Coronary artery (tissue), 2 donors: ENCODE measurements at regions not wholly inside any gene's neighbourhood (a gene's known extent, or its start where the extent isn't known, plus 50 kb on each side); places are given as distances from the start of the nearest gene placed in this dataset.
"Not testable (repeated sequence)": the region's sequence is repeated elsewhere in the genome, so short reads cannot be mapped to it uniquely, and the experiment has no call there.

Experiments used
- DNase-seq: peaks from one replicate; pipeline ENCODE4 v3.0.0-alpha.2; 2017; ENCODE audit warnings: low spot score
- H3K27ac ChIP-seq, 2 donors: fragments of 200-600 bp; sonication (generic); one replicate each; pipeline ENCODE4 v1.5.1; 2016 to 2019
- H3K4me3 ChIP-seq: fragments of 200-600 bp; sonication (generic); 2 replicates; pipeline ENCODE4 v1.5.1; 2016; ENCODE audit warnings: mild to moderate bottlenecking, moderate library complexity
- CTCF ChIP-seq: fragments of 200-600 bp; sonication (generic); IDR thresholded peaks from one replicate; pipeline ENCODE4 v1.5.1; 2019; ENCODE audit warnings: antibody characterized with exemption

- no peak for DNase-seq
- H3K4me3 ChIP-seq: no peak overlapping the region
- no peak overlapping the region for H3K27ac ChIP-seq
- no peak for TF ChIP-seq CTCF
Observed at GRCh38 chr2:105539331-105539730, 140.5 kb upstream of the FHL2 start.

GRCh38 chr2:105538840-105539239, 140.0 kb upstream of the FHL2 start:
- TF ChIP-seq CTCF: no peak
- Histone ChIP-seq H3K4me3 (no peak overlapping the region), H3K27ac (no peak overlapping the region)
- no peak for DNase-seq

- Histone ChIP-seq H3K4me3 (no peak overlapping the region), H3K27ac (no peak overlapping the region)
- no peak for TF ChIP-seq CTCF
- DNase-seq: no peak
Observed at GRCh38 chr2:105537920-105538319, 139.1 kb upstream of the FHL2 start.

GRCh38 chr2:105537466-105537865, 138.6 kb upstream of the FHL2 start:
- no peak for DNase-seq
- TF ChIP-seq CTCF: no peak
- Histone ChIP-seq H3K4me3 (no peak overlapping the region), H3K27ac (no peak overlapping the region)

GRCh38 chr2:105536175-105536574, 137.3 kb upstream of the FHL2 start:
- no peak overlapping the region for H3K4me3 ChIP-seq
- DNase-seq: no peak
- H3K27ac ChIP-seq: no peak overlapping the region
- no peak for TF ChIP-seq CTCF

GRCh38 chr2:105529258-105529657, 130.4 kb upstream of the FHL2 start:
- H3K27ac ChIP-seq, H3K4me3 ChIP-seq, DNase-seq: not testable (repeated sequence)

- H3K4me3 ChIP-seq: no peak overlapping the region
- DNase-seq: no peak
- no peak overlapping the region for H3K27ac ChIP-seq
- no peak for TF ChIP-seq CTCF
Observed at GRCh38 chr2:105526000-105526925, 127.4 kb upstream of the FHL2 start.
